Ovary (tissue), 3 donors: ENCODE measurements at regions not wholly inside any gene's neighbourhood (a gene's known extent, or its start where the extent isn't known, plus 50 kb on each side); places are given as distances from the start of the nearest gene placed in this dataset.

ENCODE experiments used
- CTCF ChIP-seq, 3 donors: fragments of 450-650 bp in 2 of 3; fragments of 200-600 bp in 1 of 3; IDR thresholded peaks; one replicate each; pipeline versions ENCODE4 v1.5.1 to v1.8.0; 2016 to 2022; ENCODE audit warnings: antibody characterized with exemption in 3 of 3, mild to moderate bottlenecking in 1 of 3
- EP300 ChIP-seq: sonication (generic); formaldehyde crosslinking; IDR thresholded peaks from one replicate; pipeline ENCODE4 v1.6.1; 2017; ENCODE audit warnings: antibody characterized with exemption
- POLR2A ChIP-seq: fragments of 450-650 bp; IDR thresholded peaks from one replicate; pipeline ENCODE4 v1.6.1; 2017; ENCODE audit warnings: antibody characterized with exemption, mild to moderate bottlenecking, moderate library complexity
- donor health status: DM: no; HTN: no; CAD: no.

GRCh38 chr13:108037348-108037747, 178.0 kb downstream of the LIG4 start:
- TF ChIP-seq EP300 (no peak), POLR2A (no peak), CTCF (IDR thresholded peaks at IDR 0.05) (no peak)
